GM12864 (cell line): ENCODE measurements at regions not wholly inside any gene's neighbourhood (a gene's known extent, or its start where the extent isn't known, plus 50 kb on each side); places are given as distances from the start of the nearest gene placed in this dataset.
A peak's percentile ranks its signal among the peaks of the same experiment; 100 is the strongest.

ENCODE experiments used
- DNase-seq: peaks from one replicate; pipeline ENCODE4 v3.0.0-alpha.2; 2011; ENCODE audit warnings: low read depth
- H3K4me3 ChIP-seq: 2 replicates; pipeline ENCODE4 v1.5.1; 2011; ENCODE audit warnings: mild to moderate bottlenecking, low read depth, low read length, control low read depth
- CTCF ChIP-seq: IDR thresholded peaks from 2 replicates; pipeline ENCODE4 v1.5.1; 2011; ENCODE audit warnings: low read depth, mild to moderate bottlenecking, moderate library complexity, low read length, control low read depth, inconsistent platforms; ENCODE audit errors: missing control alignments

- no peak for TF ChIP-seq CTCF
- no peak for DNase-seq
- no peak overlapping the region for H3K4me3 ChIP-seq
These were observed 86.7 kb upstream of the TRIM2 start for GRCh38 chr4:153117554-153117953.

- no peak for DNase-seq
- no peak overlapping the region for H3K4me3 ChIP-seq
- TF ChIP-seq CTCF: no peak
These were observed 84.6 kb upstream of the TRIM2 start for GRCh38 chr4:153119626-153120025.

- TF ChIP-seq CTCF: no peak
- DNase-seq: no peak
- no peak overlapping the region for H3K4me3 ChIP-seq
These were observed 84.0 kb upstream of the TRIM2 start for GRCh38 chr4:153120235-153120634.

- no peak overlapping the region for H3K4me3 ChIP-seq
- TF ChIP-seq CTCF: no peak
- no peak for DNase-seq
These were observed 81.4 kb upstream of the TRIM2 start for GRCh38 chr4:153122855-153123254.

GRCh38 chr4:153126137-153126536 lies 78.1 kb upstream of the TRIM2 start:
- no peak for TF ChIP-seq CTCF
- DNase-seq: no peak
- no peak overlapping the region for H3K4me3 ChIP-seq

- no peak for DNase-seq
- H3K4me3 ChIP-seq: no peak overlapping the region
- TF ChIP-seq CTCF: peak; percentile 71
These were observed 76.3 kb upstream of the TRIM2 start for GRCh38 chr4:153127760-153128494.

GRCh38 chr4:153131596-153131995 lies 72.6 kb upstream of the TRIM2 start:
- no peak for TF ChIP-seq CTCF

More at GRCh38 chr4:153131596-153131995, 72.6 kb upstream of the TRIM2 start:
- no peak for DNase-seq
- H3K4me3 ChIP-seq: no peak overlapping the region
